Body of pancreas (tissue), 4 donors: ENCODE measurements at regions not wholly inside any gene's neighbourhood (a gene's known extent, or its start where the extent isn't known, plus 50 kb on each side); places are given as distances from the start of the nearest gene placed in this dataset.

Experiments
- ATAC-seq: fragments of 150-250 bp; one replicate; pipeline ENCODE4 v1.9.1; 2016
- DNase-seq, 4 donors: peaks; one replicate each; pipeline ENCODE4 v3.0.0-alpha.2; 2019
- H3K27ac ChIP-seq, 4 donors: fragments of 200-600 bp; sonication (generic); 1 replicate in 3 of 4; 2 replicates in 1 of 4; pipeline versions ENCODE4 v1.5.1 to v1.6.1; 2016 to 2019; ENCODE audit warnings: mild to moderate bottlenecking in 1 of 4, mixed read lengths in 1 of 4, moderate library complexity in 1 of 4
- H3K27me3 ChIP-seq, 2 donors: fragments of 200-600 bp; sonication (generic); one replicate each; pipeline ENCODE4 v1.6.0; 2016; ENCODE audit warnings: mild to moderate bottlenecking in 1 of 2
- H3K36me3 ChIP-seq, 2 donors: fragments of 200-600 bp; sonication (generic); replicated peaks in 1 of 2; 2 replicates each; pipeline ENCODE4 v1.5.1; 2016; ENCODE audit warnings: low read depth in 2 of 2; ENCODE audit not compliant: insufficient read depth in 1 of 2
- H3K4me1 ChIP-seq: fragments of 200-600 bp; sonication (generic); one replicate; pipeline ENCODE4 v1.6.0; 2016
- H3K4me3 ChIP-seq, 2 donors: fragments of 200-600 bp; sonication (generic); 1 replicate in 1 of 2; 2 replicates in 1 of 2; pipeline ENCODE4 v1.5.1; 2016 to 2019
- H3K9me3 ChIP-seq, 3 donors: fragments of 200-600 bp; sonication (generic); 1 replicate in 2 of 3; 2 replicates in 1 of 3; pipeline ENCODE4 v1.5.1; 2016
- CTCF ChIP-seq, 7 experiments: fragments of 450-650 bp in 4 of 7; fragments of 200-600 bp in 3 of 7; sonication (generic) in 3 of 7; IDR thresholded peaks; one replicate each; pipeline ENCODE4 v1.5.1; 2016 to 2019; ENCODE audit warnings: antibody characterized with exemption in 7 of 7
- POLR2A ChIP-seq, 3 donors: fragments of 450-650 bp; IDR thresholded peaks; one replicate each; pipeline ENCODE4 v1.6.1; 2016; ENCODE audit warnings: antibody characterized with exemption in 3 of 3, mild to moderate bottlenecking in 2 of 3
- WGBS, 2 donors: methylation state at CpG; one replicate each; pipeline ENCODE4 v1.1.5; 2017; 5-methylcytosine and 5-hydroxymethylcytosine counted together
- intact Hi-C: fragments of 100-400 bp; cut with DNase I; formaldehyde crosslinking; loops from one replicate; pipeline ENCODE4 v1.15.1; 2023

- no peak for DNase-seq
- TF ChIP-seq POLR2A (IDR thresholded peaks at IDR 0.05): no peak
- no peak for TF ChIP-seq CTCF (IDR thresholded peaks at IDR 0.05)
- intact Hi-C loops: no loop called here
- H3K4me3 ChIP-seq: no peak overlapping the region
- H3K27me3 ChIP-seq: no peaks in the 10 kb centered on the region
- H3K36me3 ChIP-seq: no peaks in the 10 kb centered on the region
- 76 to 90% methylated on average over 2 of the region's 2 CpGs for WGBS, 2 donors
- H3K27ac ChIP-seq: no peak overlapping the region
- H3K4me1 ChIP-seq: peaks cover 8% of the 10 kb centered on the region
- no peak for ATAC-seq
- no peaks in the 10 kb centered on the region for H3K9me3 ChIP-seq
Observed at GRCh38 chr2:200129721-200130462, 174.5 kb downstream of the MAIP1 start.

- 51 to 61% methylated on average over 5 of the region's 5 CpGs for WGBS, 2 donors
- Histone ChIP-seq H3K4me3 (no peak overlapping the region), H3K27ac (no peak overlapping the region), H3K27me3 (no peaks in the 10 kb centered on the region), H3K36me3 (no peaks in the 10 kb centered on the region), H3K4me1 (peaks cover 8% of the 10 kb centered on the region), H3K9me3 (no peaks in the 10 kb centered on the region)
- intact Hi-C loops: no loop called here
- ATAC-seq (no peak), DNase-seq (no peak)
- TF ChIP-seq CTCF (IDR thresholded peaks at IDR 0.05) (no peak), POLR2A (IDR thresholded peaks at IDR 0.05) (no peak)
Observed at GRCh38 chr2:200130762-200131166, 175.4 kb downstream of the MAIP1 start.

GRCh38 chr2:200131307-200131706 lies 175.2 kb upstream of the SPATS2L start:
- TF ChIP-seq CTCF (IDR thresholded peaks at IDR 0.05) (no peak), POLR2A (IDR thresholded peaks at IDR 0.05) (no peak)
- Histone ChIP-seq H3K4me3 (no peak overlapping the region), H3K4me1 (peaks cover 2% of the 10 kb centered on the region), H3K27me3 (no peaks in the 10 kb centered on the region), H3K36me3 (no peaks in the 10 kb centered on the region), H3K27ac (no peak overlapping the region), H3K9me3 (no peaks in the 10 kb centered on the region)
- intact Hi-C loops: no loop called here
- DNase-seq (no peak), ATAC-seq (no peak)
- 95 to 97% methylated on average over 3 of the region's 3 CpGs for WGBS, 2 donors

GRCh38 chr2:200135082-200135481 lies 171.4 kb upstream of the SPATS2L start:
- intact Hi-C loops: no loop called here
- Histone ChIP-seq H3K27me3 (no peaks in the 10 kb centered on the region), H3K4me3 (no peak overlapping the region), H3K36me3 (no peaks in the 10 kb centered on the region), H3K9me3 (no peaks in the 10 kb centered on the region), H3K27ac (no peak overlapping the region), H3K4me1 (peaks cover 12% of the 10 kb centered on the region)
- ATAC-seq (no peak), DNase-seq (no peak)
- TF ChIP-seq POLR2A (IDR thresholded peaks at IDR 0.05) (no peak), CTCF (IDR thresholded peaks at IDR 0.05) (no peak)
- 92 to 93% methylated on average over 3 of the region's 3 CpGs for WGBS, 2 donors

GRCh38 chr2:200136655-200137054 lies 169.8 kb upstream of the SPATS2L start:
- H3K27ac ChIP-seq: no peak overlapping the region
- H3K27me3 ChIP-seq: no peaks in the 10 kb centered on the region
- intact Hi-C loops: no loop called here
- TF ChIP-seq CTCF (IDR thresholded peaks at IDR 0.05) (no peak), POLR2A (IDR thresholded peaks at IDR 0.05) (no peak)
- 91 to 92% methylated on average over 5 of the region's 5 CpGs for WGBS, 2 donors
- ATAC-seq (no peak), DNase-seq (no peak)
- H3K9me3 ChIP-seq: no peaks in the 10 kb centered on the region
- no peaks in the 10 kb centered on the region for H3K36me3 ChIP-seq
- H3K4me3 ChIP-seq: no peak overlapping the region
- peaks cover 12% of the 10 kb centered on the region for H3K4me1 ChIP-seq
